HG02943 (cell line): ENCODE measurements at regions not wholly inside any gene's neighbourhood (a gene's known extent, or its start where the extent isn't known, plus 50 kb on each side); places are given as distances from the start of the nearest gene placed in this dataset.

Experiments used
- ATAC-seq: cut with Tn5 transposase; IDR thresholded peaks from one replicate; pipeline ENCODE4 v1.9.1; 2021; ENCODE audit warnings: mild to moderate bottlenecking, low read depth, moderate library complexity; ENCODE audit not compliant: unreplicated experiment

DNA sequence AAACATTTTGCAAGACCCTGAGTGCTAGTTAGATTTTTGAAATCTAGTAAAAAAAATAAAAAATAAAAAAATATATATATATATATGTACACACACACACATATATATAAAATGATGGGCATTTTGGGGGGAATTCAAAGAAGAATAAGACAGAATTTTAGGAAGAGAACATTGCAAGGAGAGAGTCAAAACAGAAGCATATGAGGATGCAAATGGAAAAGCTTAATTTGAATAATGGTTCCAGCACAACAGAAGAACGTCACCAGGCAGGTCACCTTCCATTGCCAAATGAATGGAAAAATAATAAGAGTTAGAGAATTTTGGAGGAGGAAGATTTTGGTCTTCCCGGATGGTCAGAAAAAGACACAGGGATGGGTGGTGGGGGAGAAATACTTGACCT, 1097.2 kb downstream of the BCL11A start:
- ATAC-seq = no peak

DNA sequence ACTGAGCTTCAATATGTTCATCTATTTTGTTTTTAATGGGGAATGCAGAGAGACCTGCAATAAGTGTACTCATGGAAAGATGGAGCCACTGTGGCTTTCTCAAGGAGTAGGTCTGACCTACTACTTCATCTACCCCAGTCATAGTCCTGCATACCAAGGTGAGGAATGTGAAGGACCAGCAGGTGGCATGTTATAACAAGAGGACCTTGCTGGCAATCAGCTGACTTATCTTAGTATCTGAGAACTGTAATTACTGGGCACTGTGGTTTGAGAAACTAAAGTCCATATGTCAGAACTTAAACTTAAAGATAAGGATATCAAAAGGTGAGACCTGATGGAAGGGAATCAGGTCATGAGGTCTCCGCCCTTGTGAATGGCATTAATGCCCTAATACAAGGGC, 1104.2 kb downstream of the BCL11A start:
- ATAC-seq = no peak

GRCh38 chr2:59440491-59440890, 1113.0 kb downstream of the BCL11A start:
- ATAC-seq = no peak

DNA sequence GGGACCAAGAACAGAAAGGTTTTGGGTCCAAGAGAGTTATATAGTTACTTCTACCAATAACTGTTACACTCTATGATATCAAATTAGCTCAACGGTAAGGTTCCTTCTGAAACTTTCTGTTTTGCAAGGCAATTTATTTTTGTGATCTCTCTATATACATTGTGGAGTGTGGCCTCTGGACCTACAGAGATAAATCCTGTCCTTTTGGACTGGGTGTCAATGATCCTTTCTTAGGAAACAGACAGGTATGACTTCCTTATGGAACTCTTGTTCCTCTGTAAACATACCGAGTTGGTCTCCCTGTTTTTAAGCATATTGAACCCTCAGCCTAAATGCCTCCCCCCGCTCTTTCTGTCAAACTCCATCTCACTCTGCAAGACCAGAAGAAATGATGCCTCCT, 1117.8 kb downstream of the BCL11A start:
- no peak for ATAC-seq

GRCh38 chr2:59428940-59429339, 1124.5 kb downstream of the BCL11A start:
- ATAC-seq = no peak

DNA sequence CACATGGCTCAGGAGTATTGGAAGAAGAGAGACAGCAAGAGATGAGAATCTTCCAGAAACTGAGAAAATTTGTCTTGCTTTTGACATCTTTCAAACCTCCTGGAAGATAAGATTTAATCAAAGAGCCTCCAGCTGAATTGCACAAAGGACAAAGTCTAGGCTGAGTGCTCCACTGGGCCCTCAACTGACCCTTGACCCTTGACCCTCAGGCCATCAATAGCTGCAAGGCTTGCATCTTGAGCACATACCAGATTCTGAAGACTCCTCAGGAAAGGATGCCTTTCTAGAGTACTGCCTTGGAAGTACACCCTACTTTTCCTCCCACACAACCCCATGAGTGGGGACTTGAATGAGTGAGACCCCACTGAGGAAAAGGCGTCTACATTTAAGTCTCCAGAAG, 1125.5 kb downstream of the BCL11A start:
- no peak for ATAC-seq

GRCh38 chr2:59425247-59425646, 1128.2 kb downstream of the BCL11A start:
- no peak for ATAC-seq

DNA sequence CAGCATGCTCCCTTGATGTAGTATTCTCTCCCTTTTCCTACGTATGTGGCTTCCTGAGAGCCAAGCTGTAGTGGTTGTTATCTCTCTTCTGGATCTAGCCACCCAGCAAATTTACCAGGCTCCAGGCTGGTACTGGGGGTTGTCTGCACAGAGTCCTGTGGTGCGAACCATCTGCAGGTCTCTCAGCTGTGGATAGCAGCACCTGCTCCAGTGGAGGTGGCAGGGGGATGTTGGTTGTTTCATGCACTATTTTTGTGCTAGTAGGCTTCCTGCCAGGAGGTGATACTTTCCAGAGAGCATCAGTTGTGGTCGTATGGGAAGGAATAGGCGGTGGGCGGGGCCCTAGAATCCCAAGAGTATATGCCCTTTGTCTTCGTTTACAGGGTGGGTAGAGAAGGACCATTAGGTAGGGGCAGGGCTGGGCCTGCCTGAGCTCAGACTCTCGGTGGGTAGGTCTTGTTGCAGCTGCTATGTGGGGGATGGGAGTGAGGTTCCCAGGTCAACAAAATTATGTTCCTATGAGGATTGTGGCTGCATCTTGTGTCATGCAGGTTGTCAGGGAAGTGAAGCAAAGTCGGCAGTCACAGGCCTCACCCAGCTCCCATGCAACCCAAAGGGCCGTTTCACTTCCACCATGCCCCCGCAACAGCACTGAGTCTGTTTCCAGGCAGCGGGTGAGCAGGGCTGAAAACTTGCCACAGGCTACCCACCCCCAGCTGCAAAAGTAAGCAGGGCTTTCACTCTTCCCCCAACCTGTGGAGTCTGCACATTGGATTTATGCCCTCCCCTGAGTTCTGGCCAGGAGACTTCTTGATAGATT, 1139.5 kb downstream of the BCL11A start:
- no peak for ATAC-seq

DNA sequence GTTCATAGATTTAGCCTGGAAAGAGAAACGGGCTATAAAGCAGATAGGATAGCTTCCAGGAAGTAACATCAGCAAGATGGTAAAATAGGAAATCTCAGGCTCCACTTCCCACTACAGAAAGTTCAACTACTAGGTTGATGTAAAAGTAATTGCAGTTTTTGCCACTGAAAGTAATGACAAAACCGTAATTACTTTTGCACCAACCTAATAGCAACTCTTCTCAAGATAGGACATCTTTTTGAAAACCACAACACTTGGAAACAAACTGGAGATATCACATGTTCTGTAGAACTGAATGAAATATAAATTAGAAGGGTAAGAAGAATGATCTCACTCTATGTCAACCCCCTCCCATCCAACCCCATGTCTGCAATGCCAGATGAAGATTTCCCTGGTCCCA, 1154.3 kb downstream of the BCL11A start:
- no peak for ATAC-seq

DNA sequence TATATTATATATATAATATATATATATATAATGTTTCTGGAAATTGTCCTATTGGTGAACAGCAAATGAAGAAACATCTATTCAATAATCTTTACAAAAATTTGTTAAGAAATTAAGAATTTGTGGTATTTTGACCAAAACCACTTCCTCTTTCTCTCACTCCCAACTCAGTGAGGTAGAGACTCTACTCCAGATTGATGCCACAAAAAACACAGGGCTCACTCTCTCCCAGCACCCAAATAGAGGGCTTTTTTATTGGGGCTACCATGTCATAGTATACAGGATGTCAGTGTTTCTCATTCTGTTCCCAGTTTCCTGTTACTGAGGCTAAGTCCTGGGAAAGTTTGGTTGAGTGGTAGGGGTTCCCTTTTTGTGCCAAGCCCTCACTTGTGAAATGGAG, 1155.4 kb downstream of the BCL11A start:
- no peak for ATAC-seq

GRCh38 chr2:59395119-59395518, 1154.0 kb upstream of the FANCL start:
- no peak for ATAC-seq

DNA sequence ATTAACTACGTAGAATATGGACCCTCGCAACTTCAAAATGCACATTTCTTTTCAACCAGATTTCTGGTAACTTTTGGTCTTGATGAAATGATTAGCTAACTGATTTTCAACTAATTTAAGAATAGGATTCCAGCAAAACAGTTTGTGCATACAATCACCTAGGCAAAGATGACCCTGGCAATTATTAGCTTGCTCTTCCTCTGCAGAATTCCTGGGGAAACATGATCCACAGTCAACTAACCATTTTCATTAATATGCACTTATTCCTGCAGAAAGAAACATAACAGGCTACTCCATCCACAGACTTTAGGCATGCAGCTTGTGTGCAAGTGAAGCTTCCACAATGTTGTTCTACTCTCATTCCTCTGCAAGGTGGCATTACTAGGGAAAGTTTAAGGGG, 1150.8 kb upstream of the FANCL start:
- ATAC-seq = no peak

- ATAC-seq = no peak
Measured at GRCh38 chr2:59390581-59390980, 1149.5 kb upstream of the FANCL start.

DNA sequence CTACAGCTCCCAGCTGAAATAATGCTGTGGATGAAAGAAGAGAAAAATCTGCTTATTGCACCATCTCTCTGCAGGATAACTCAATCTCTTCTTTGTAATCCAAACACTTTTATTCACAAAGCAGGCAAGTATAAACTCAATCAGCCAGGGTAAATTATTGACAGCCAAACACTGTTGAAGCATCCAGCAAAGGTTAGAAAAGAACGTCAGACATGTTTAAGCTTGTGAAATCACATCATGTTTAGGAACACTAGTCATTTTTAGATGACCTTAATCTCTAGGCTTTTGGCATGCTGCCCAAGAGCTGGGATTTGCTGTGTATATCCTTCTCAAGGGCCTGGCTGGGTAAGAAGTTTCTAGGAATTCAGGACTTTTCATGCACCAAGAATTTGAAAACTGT, 1148.1 kb upstream of the FANCL start:
- ATAC-seq = no peak

DNA sequence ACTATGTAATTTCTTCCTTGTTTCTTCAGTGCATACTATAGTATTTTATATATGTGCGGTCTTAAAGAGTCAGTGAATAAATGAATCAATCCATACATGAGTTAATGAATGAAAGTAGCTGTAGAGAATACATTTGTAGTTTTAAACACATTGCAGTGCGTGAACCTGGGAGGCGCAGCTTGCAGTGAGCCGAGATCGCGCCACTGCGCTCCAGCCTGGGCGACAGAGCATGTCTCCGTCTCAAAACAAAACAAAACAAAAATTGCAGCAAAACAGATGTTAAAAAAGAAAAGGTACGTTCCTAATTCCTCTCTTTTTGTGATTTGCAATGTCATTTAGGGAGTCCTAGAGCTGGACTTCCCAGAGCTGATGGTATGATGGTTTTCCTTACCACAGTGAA, 1144.8 kb upstream of the FANCL start:
- ATAC-seq = no peak

DNA sequence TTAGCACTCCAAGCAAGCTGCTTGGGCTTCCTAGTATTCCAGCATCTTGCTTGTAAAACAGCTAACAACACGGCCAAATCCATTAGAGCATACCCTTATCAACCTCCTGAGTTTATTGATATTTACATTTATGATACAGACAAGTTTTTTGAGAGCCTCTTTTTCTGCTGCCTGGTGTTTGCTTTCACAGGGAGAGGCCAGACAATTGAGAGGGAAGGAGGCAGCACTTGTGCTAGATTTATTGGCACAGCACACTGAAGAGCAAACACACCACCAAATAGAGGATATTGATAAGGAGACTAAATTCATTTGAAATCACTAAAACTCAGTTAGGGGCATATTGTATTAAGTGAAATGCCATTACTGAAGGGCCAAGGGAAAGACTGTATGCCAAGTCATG, 1142.3 kb upstream of the FANCL start:
- ATAC-seq = no peak

DNA sequence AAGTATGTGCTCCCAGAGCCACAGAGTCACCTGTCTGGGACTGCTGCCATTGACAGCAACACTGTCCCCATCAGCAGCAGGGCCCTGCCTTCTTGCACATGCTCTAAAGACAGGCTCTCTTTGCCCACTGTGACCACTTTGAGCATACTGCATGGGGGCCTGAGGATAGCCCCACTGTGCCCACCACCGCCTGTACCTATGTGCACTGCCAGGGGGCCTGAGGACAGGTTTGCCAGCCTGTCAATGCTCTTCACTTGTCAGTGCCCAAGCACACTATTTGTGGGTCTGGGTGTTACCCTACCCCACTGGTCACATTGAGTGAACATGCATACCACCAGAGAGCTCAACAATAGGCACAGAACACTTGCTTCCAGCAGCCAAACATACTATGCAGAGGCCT, 1137.0 kb upstream of the FANCL start:
- no peak for ATAC-seq

- no peak for ATAC-seq
Measured at GRCh38 chr2:59366288-59366687, 1125.2 kb upstream of the FANCL start.

- ATAC-seq = no peak
Measured at GRCh38 chr2:59354498-59354897, 1113.4 kb upstream of the FANCL start.

GRCh38 chr2:59353306-59353921, 1112.3 kb upstream of the FANCL start:
- no peak for ATAC-seq

DNA sequence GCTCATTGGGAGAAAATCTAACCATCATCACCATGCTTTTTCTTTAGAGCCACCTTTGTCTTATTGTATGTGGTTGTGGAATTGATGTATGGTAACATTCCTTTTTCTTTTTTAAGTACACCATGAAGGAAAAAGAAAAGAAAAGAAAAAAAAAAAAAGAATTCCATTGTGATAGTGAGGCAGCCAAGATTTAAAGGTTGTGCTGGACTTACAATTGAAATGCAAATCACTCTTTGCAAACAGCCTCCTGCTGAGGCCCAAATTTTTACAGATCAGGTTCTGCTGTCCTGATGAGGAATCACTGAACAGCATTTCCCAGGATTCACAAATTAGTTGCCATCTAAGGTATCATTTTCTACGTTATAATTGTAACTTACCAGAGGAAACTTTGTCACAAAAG, 1101.0 kb upstream of the FANCL start:
- no peak for ATAC-seq

DNA sequence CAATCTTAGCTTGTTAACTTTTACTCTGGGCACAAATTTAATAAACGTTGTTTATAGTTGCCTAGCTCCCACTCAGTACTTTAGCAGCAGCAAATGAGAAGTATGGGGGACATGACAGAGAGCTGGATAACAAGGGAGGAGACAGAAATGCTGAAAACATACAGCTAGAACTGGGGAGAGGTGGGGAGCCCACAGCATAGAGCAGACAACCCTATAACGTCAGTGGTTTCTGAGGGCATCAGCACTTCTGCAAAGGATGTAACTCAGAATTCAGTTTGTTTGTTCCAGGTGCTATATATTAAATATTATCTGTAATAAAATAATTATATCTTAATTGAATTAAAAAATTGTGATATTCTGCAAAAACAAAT, 1098.7 kb upstream of the FANCL start:
- ATAC-seq = no peak
